HCT116 (cell line): ENCODE measurements at regions not wholly inside any gene's neighbourhood (a gene's known extent, or its start where the extent isn't known, plus 50 kb on each side); places are given as distances from the start of the nearest gene placed in this dataset.

ENCODE experiments used
- SP1 ChIP-seq: IDR thresholded peaks from 2 replicates; pipeline ENCODE4 v1.6.1; 2012; ENCODE audit warnings: low read depth
- TF ChIP-seq, protein P1 (sequence below): IDR thresholded peaks from 2 replicates; pipeline ENCODE4 v1.6.1; 2011; ENCODE audit warnings: mild to moderate bottlenecking, low read length, moderate library complexity; ENCODE audit not compliant: insufficient replicate concordance; ENCODE audit errors: extremely low read depth

- TF ChIP-seq SP1 = no peak
- TF ChIP-seq, protein P1, sequence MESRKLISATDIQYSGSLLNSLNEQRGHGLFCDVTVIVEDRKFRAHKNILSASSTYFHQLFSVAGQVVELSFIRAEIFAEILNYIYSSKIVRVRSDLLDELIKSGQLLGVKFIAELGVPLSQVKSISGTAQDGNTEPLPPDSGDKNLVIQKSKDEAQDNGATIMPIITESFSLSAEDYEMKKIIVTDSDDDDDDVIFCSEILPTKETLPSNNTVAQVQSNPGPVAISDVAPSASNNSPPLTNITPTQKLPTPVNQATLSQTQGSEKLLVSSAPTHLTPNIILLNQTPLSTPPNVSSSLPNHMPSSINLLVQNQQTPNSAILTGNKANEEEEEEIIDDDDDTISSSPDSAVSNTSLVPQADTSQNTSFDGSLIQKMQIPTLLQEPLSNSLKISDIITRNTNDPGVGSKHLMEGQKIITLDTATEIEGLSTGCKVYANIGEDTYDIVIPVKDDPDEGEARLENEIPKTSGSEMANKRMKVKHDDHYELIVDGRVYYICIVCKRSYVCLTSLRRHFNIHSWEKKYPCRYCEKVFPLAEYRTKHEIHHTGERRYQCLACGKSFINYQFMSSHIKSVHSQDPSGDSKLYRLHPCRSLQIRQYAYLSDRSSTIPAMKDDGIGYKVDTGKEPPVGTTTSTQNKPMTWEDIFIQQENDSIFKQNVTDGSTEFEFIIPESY = no peak
Measured at GRCh38 chr7:67731704-67732103, 735.1 kb downstream of the TYW1 start.
